HFFc6 (cell line): ENCODE measurements at regions not wholly inside any gene's neighbourhood (a gene's known extent, or its start where the extent isn't known, plus 50 kb on each side); places are given as distances from the start of the nearest gene placed in this dataset.

ENCODE experiments used
- DNase-seq: peaks from one replicate; pipeline ENCODE4 v3.0.0-alpha.2; 2018
- H3K27ac Mint-ChIP-seq: 2 replicates; pipeline ENCODE4 v1.8.0; 2020; ENCODE audit warnings: mild to moderate bottlenecking, mixed read lengths
- H3K27me3 Mint-ChIP-seq: 2 replicates; pipeline ENCODE4 v1.8.0; 2021; ENCODE audit warnings: mild to moderate bottlenecking, moderate library complexity, mixed read lengths; ENCODE audit not compliant: insufficient read depth
- H3K36me3 Mint-ChIP-seq: 2 replicates; pipeline ENCODE4 v1.8.0; 2021; ENCODE audit warnings: low read depth, mixed read lengths
- H3K4me1 Mint-ChIP-seq: 2 replicates; pipeline ENCODE4 v1.8.0; 2020; ENCODE audit warnings: low read depth, mixed read lengths
- H3K4me3 Mint-ChIP-seq: 2 replicates; pipeline ENCODE4 v1.8.0; 2020; ENCODE audit warnings: mild to moderate bottlenecking, moderate library complexity, mixed read lengths
- H3K9me3 Mint-ChIP-seq: 2 replicates; pipeline ENCODE4 v1.8.0; 2020; ENCODE audit warnings: mild to moderate bottlenecking, mixed read lengths
- TF ChIP-seq, protein P1 (sequence below): fragments of 200-600 bp; sonication (generic); IDR thresholded peaks from 2 replicates; pipeline ENCODE4 v1.5.0; 2021; ENCODE audit warnings: antibody characterized with exemption, mild to moderate bottlenecking

DNA sequence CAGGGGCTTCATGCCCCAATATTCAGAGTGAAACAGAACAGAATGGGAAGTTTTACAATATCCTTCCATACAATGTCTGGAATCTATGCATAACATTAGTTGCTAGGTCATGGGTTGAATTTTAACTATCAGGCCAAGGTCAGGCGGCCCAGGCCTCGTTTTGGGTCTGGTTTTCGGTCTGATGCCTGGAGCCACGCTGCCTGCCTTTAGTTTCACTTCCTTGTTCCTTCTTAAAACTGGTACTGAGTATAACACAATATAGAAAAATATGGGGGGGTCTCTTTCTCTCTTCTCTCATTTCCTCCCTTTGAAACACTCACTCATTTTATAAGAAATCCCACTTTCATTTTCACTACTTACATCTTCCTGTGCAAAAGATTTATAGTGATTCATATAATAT, 1243.8 kb downstream of the CDY2B start:
- no peaks in the 10 kb centered on the region; the same call in 1 of the 2 replicates for H3K9me3 Mint-ChIP-seq
- H3K36me3 Mint-ChIP-seq = no peaks in the 10 kb centered on the region
- no peak overlapping the region for H3K4me3 Mint-ChIP-seq
- TF ChIP-seq, protein P1, sequence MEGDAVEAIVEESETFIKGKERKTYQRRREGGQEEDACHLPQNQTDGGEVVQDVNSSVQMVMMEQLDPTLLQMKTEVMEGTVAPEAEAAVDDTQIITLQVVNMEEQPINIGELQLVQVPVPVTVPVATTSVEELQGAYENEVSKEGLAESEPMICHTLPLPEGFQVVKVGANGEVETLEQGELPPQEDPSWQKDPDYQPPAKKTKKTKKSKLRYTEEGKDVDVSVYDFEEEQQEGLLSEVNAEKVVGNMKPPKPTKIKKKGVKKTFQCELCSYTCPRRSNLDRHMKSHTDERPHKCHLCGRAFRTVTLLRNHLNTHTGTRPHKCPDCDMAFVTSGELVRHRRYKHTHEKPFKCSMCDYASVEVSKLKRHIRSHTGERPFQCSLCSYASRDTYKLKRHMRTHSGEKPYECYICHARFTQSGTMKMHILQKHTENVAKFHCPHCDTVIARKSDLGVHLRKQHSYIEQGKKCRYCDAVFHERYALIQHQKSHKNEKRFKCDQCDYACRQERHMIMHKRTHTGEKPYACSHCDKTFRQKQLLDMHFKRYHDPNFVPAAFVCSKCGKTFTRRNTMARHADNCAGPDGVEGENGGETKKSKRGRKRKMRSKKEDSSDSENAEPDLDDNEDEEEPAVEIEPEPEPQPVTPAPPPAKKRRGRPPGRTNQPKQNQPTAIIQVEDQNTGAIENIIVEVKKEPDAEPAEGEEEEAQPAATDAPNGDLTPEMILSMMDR = no peak
- no peaks in the 10 kb centered on the region for H3K4me1 Mint-ChIP-seq
- H3K27me3 Mint-ChIP-seq = no peaks in the 10 kb centered on the region; the same call in 1 of the 2 replicates
- DNase-seq = no peak
- H3K27ac Mint-ChIP-seq = no peak overlapping the region

DNA sequence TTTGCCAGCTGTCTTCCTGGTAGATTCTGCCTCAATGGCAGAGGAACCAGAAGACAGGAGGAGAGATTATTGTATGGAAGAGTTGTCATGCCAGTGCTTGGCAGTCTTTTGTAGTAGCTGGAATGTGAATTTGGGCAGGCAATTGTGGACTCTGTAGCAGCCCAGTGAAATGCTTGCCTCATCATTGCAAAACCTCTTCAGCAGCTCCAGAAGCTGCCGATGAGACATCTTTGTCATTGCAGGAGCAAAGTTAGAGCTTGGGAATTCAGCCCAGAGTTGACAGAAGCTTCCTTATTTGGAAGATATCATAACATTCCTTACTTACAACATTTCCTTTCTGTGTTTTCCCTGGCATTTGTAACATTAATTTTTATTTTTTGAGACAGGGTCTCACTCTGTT, 1250.9 kb downstream of the CDY2B start:
- Mint-ChIP-seq H3K36me3 (no peaks in the 10 kb centered on the region), H3K4me1 (no peaks in the 10 kb centered on the region), H3K27me3 (no peaks in the 10 kb centered on the region), H3K4me3 (no peak overlapping the region), H3K9me3 (no peaks in the 10 kb centered on the region), H3K27ac (no peak overlapping the region)
- no peak for DNase-seq
- TF ChIP-seq, protein P1 = no peak

DNA sequence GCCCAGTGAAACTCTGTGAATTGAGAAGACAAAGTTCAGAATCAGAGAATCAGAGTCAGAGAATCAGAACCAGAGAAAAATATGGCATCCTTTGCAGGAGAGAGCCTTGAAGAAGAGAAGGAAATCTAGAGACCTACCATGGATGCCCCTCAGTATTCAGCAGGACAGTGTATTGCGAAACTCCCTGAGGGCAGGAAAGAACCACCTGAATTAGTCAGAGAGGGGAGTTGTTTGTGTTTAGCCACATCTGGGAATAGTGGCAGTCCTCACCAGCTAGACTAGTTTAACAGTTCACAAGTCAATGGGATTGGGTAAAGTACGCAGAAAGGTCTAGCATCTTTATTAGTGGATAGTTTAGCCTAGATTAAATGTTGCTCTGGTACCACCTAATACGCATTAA, 1252.9 kb downstream of the CDY2B start:
- Mint-ChIP-seq H3K4me1 (no peaks in the 10 kb centered on the region), H3K27ac (no peak overlapping the region), H3K36me3 (no peaks in the 10 kb centered on the region), H3K27me3 (no peaks in the 10 kb centered on the region), H3K9me3 (no peaks in the 10 kb centered on the region), H3K4me3 (no peak overlapping the region)
- no peak for DNase-seq
- TF ChIP-seq, protein P1 = no peak

DNA sequence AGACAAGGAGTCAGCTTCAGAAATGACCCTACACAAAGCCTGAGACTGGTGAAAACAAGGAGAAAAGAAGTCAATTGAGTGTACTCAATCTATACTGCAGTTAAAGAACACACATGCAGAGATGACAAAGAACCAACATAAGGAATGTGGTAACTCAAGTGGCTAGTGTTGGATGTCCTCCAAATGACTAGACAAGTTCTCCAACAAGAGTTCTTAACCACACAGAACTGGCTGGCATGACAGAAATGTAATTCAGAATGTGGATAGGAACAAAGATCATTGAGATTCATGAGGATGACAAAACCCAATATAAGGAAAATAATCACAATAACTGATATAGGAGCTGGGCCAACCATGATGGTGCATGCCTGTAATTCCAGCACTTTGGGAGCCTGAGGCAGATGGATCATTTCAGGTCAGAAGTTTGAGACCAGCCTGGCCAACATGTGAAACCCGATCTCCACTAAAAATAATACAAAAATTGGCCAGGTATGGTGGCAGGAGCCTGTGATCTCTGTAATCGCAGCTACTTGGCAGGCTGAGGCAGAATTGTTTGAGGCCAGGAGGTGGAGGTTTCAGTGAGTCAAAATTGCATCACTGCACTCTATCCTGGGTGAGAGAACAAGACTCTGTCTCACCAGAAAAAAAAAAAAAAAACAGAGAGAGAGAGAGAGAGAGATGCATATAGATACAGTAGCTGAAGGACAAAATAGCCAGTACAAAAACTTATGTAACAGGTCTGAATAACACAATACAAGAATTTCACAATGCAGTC, 1263.6 kb downstream of the CDY2B start:
- Mint-ChIP-seq H3K4me3 (no peak overlapping the region), H3K4me1 (no peaks in the 10 kb centered on the region), H3K27ac (no peak overlapping the region), H3K9me3 (no peaks in the 10 kb centered on the region), H3K36me3 (no peaks in the 10 kb centered on the region), H3K27me3 (no peaks in the 10 kb centered on the region)
- no peak for DNase-seq
- TF ChIP-seq, protein P1 = no peak

DNA sequence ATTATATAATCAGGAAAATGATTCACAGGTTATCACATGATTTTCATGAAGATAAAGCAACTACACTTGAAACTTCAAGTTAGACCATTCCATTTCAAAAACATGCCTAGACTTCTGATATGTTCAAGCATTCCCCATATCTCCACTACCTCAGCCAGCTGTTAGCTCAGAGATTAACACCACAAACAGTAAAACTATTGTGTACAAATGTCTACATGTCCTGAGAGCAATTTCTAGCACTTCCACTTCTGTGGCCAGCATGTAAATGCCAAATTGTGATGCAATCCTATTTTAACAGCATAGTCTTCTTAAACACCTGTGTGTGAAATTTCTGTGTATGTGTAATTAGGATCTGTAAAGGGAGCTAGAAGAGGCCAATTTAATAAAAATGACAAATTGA, 1271.3 kb downstream of the CDY2B start:
- Mint-ChIP-seq H3K9me3 (peaks cover 17% of the 10 kb centered on the region), H3K27me3 (no peaks in the 10 kb centered on the region), H3K4me1 (no peaks in the 10 kb centered on the region), H3K27ac (no peak overlapping the region), H3K36me3 (no peaks in the 10 kb centered on the region), H3K4me3 (no peak overlapping the region)
- TF ChIP-seq, protein P1 = no peak
- no peak for DNase-seq
